ENCODE measurements at regions not wholly inside any gene's neighbourhood (a gene's known extent, or its start where the extent isn't known, plus 50 kb on each side); places are given as distances from the start of the nearest gene placed in this dataset.

DNA sequence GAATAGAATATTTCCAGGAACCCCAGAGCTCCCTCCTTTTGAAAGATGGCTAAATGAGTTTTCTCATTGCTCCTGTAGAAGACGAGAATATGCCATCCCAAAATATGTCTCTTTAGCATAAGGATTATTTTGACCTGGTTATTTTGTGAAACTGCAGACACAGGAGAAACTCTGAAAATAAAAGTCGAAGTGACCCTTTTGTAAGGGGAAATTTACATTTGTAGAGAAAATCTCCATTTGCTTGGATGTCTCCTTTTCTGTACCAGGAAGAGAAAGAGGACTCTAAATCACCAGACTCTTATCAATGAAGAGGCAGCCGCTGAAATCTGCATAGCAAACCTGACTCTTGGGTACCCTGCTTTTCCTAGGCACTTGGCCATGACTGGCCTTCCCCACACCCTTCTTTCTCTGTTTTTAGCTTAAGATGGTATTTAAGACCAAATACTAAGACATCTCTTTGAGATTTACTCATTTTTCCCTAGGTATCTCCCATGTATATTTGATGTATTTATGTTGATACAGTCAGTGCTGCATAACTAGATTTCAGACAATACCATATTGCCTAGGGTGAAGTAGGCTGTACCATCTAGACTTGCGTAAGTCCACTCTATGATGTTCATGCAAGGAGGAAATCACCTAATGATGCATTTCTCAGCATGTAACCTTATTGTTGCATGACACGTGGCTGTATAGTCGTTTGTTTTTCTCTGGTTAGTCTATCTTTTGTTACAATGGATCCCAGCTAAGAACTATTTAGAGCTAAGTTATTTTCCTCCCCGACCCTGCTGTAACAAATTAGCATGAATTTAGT, 98.2 kb upstream of the UBE3A start:
- TF ChIP-seq, protein P1, sequence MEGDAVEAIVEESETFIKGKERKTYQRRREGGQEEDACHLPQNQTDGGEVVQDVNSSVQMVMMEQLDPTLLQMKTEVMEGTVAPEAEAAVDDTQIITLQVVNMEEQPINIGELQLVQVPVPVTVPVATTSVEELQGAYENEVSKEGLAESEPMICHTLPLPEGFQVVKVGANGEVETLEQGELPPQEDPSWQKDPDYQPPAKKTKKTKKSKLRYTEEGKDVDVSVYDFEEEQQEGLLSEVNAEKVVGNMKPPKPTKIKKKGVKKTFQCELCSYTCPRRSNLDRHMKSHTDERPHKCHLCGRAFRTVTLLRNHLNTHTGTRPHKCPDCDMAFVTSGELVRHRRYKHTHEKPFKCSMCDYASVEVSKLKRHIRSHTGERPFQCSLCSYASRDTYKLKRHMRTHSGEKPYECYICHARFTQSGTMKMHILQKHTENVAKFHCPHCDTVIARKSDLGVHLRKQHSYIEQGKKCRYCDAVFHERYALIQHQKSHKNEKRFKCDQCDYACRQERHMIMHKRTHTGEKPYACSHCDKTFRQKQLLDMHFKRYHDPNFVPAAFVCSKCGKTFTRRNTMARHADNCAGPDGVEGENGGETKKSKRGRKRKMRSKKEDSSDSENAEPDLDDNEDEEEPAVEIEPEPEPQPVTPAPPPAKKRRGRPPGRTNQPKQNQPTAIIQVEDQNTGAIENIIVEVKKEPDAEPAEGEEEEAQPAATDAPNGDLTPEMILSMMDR (IDR thresholded peaks at IDR 0.05; ENCODE audit: control extremely low read depth, extremely low read depth, low read depth, missing control alignments), result no peak
- CTCF ChIA-PET, result interaction anchor here (1.0 kb wide), 1 partner anchor 9 kb away, joined by 3 read pairs; no protein-coding TSS in a partner anchor
- DNase-seq (ENCODE audit: extremely low spot score), result no peak
- POLR2A ChIA-PET, result no interaction called here

DNA sequence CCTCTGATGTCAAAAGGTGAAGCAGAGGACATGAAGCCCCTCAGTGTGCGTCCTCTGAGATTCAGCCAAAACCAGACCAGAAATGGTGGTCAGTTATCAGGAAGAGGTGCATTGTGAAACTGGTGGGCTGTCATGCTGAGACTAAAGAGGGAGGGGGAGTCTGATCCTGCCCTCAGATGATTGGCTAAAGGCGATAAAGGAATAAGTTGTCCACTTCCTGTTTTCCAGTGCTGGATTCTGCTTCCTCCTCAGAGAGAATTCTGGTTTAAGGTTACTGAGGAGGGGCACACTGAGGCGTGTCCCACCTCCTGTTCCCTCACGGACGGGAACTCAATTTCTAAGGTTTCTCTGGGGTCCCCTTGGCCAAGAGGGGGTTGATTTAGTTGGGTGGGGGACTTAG, 97.0 kb upstream of the UBE3A start:
- TF ChIP-seq, protein P1 (IDR thresholded peaks at IDR 0.05; ENCODE audit: control extremely low read depth, extremely low read depth, low read depth, missing control alignments), result no peak
- POLR2A ChIA-PET, result no interaction called here
- no peak for DNase-seq (ENCODE audit: extremely low spot score)
- CTCF ChIA-PET, result no interaction called here

DNA sequence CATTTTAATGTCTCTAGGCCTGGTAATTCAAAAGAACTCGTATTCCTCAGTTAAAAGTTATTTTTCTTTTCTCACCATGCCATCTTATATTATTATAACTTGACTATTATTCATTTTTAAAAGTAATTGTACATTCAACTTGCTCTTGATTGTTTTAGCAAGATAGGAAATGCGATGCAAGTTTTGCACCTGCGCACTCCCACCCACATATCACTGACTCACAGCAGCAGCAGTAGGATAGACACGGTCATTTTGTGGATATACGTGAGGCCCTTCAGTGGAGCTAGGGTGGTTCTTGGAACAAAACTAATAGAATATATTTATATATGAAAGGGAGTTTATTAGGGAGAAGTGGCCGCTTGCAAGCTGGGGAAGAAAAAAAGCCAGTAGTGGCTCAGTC, 95.5 kb upstream of the UBE3A start:
- TF ChIP-seq, protein P1 (IDR thresholded peaks at IDR 0.05; ENCODE audit: control extremely low read depth, extremely low read depth, low read depth, missing control alignments), result no peak
- CTCF ChIA-PET, result interaction anchor here (1.7 kb wide), 1 partner anchor 47 kb away, joined by 4 read pairs; no protein-coding TSS in a partner anchor
- POLR2A ChIA-PET, result no interaction called here
- no peak for DNase-seq (ENCODE audit: extremely low spot score)

DNA sequence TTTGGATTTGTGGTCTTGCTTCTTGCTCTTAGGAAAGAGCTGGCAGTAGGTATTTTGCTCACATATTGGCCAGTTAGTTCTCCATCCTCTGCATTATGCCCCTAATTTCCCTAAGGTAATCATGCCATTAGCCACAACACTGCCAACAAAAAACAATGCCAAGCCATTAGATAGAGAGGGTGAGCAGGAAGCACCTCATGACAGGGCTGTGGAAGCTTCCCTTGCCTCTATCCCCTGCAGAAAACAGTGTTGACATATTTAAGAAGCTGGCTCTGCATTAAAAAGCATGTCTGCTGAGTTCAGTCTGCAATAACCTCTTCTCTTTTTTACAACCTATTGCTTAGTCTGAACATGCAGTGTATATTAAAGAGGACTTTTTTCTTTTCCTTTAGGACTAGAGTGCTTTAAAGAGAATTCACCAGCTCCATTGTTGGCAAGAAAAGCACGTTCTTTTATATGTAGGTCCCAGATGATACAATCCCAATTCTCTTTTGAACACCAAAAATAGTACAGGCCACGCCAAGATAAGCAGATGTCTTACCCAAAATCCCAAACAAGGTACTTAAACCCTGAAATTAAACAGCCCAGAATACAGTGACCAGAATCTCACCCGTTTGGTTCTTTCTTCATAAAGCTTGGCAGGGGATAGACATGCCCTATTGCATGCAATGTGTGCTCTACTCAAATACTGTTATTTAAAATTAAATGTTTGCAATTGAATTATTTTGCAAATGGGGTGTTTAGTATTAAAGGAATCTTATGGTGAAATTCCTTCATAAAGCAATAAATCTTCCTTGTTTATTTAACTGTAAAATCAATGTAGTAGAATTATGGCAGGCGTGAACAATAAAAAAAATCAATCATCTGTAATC, 93.7 kb upstream of the UBE3A start:
- TF ChIP-seq, protein P1 (IDR thresholded peaks at IDR 0.05; ENCODE audit: control extremely low read depth, extremely low read depth, low read depth, missing control alignments), result no peak
- POLR2A ChIA-PET, result no interaction called here
- CTCF ChIA-PET, result interaction anchor here (1.3 to 1.7 kb wide), 3 partner anchors 9 to 49 kb away, joined by 3 to 4 read pairs (median 3); no protein-coding TSS in a partner anchor
- DNase-seq (ENCODE audit: extremely low spot score), result no peak

DNA sequence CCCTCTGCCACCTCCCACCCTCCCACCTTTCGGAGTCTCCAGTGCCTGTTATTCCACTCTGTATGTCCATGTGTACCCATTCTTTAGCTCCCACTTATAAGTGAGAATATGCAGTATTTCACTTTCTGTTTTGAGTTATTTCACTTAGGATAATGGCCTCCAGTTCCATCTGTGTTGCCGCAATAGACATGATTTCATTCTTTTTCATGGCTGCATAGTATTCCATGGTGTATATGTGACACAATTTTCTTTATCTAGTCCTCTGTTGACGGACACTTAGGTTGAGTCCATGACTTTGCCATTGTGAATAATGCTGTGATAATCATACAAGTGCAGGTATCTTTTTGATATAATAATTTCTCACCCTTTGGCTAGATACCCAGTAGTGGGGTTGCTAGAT, 91.0 kb upstream of the UBE3A start:
- TF ChIP-seq, protein P1 (IDR thresholded peaks at IDR 0.05; ENCODE audit: control extremely low read depth, extremely low read depth, low read depth, missing control alignments), result no peak
- DNase-seq (ENCODE audit: extremely low spot score), result no peak
- ChIA-PET CTCF (interaction anchor here (1.4 kb wide), 1 partner anchor 10 kb away, joined by 4 read pairs; no protein-coding TSS in a partner anchor), POLR2A (no interaction called here)

DNA sequence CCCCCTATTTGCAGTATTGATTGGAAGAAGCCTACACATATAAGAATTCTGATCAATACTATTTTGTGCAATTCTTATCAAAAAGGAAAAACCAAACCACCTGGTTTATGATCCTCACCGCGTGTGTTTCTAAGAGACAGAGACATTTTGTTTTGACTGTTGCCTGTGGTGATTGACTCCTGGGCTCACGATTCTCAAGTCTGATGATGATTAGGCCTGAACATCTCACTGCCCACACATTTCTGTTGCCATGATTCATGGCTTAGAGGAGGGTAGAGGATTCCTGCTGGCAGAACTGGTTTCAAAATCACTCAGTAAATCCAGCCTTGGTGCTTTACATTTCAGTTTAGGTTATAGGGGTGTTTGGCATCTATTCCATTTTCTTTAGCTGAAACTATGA, 88.3 kb upstream of the UBE3A start:
- ChIA-PET POLR2A (no interaction called here), CTCF (no interaction called here)
- TF ChIP-seq, protein P1 (IDR thresholded peaks at IDR 0.05; ENCODE audit: control extremely low read depth, extremely low read depth, low read depth, missing control alignments), result no peak
- DNase-seq (ENCODE audit: extremely low spot score), result no peak
